Stimulated activated CD4-positive, alpha-beta T cell treated with anti-CD3 and anti-CD28 coated beads, Interleukin-1b, Interleukin-23, amount 100 ng/mL, for 1 hour (primary cell): ENCODE measurements at regions not wholly inside any gene's neighbourhood (a gene's known extent, or its start where the extent isn't known, plus 50 kb on each side); places are given as distances from the start of the nearest gene placed in this dataset.

ENCODE experiments used
- DNase-seq, 2 donors: peaks; one replicate each; pipeline ENCODE4 v3.0.0-alpha.2; 2020; ENCODE audit warnings: low read depth in 2 of 2

DNA sequence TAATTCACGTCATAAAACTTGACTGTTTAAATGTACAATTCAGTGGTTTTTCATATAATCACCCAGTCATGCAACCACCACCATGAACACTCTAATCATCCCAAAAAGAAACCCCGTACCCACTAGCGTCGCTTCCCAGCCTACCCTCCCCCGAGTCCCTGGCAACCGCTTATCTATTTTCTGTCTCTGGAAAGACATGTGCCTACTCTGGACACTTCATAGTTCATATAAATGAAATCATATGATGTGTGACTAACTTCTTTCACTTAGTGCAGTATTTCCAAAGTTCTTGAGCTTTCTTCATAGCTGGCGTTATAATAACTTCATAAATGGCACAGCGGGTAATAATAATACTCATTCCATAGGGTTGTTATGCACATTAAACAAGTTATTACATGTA lies 215.2 kb downstream of the MYLK4 start:
- no peak for DNase-seq

GRCh38 chr6:2534406-2535042 lies 216.2 kb downstream of the MYLK4 start:
- DNase-seq: no peak

DNA sequence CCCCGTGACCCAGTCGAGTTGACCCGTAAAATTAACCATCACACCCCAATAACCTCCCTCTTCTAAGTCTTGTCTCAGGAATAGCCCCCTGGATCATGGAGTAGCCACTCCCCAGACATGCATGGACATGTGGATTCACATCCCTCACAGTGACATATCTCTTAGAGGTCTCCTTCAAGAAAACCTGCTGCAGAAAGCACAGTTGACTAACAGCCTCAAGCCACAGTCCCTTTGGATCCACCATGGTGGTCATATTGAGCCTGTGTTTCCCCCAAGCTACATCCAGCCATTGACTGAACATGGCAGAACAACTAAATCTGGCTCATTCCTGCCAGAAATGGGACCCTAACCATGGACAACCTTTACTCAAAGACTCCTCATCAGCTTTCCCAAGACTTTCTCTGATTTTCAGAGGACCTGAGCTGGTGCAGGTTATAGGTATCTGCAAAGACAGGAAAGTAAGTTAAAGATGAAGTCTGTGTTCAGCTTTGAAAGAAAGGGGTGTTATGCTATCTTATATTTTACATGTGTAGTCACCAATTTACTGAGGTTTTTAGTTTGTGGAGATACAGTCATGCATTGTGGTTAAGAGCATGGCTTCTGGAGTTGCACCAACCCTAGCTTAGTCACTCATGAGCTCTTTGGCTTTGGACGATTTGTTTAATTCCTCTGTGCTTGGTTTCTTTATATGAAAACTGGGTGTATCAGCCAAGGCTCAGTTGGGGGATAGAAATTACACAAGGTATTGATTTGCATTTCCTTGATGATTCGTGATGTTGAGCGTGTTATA lies 219.1 kb downstream of the MYLK4 start:
- no peak for DNase-seq

- DNase-seq: no peak
Measured at GRCh38 chr6:2529211-2529719, 221.5 kb downstream of the MYLK4 start.

DNA sequence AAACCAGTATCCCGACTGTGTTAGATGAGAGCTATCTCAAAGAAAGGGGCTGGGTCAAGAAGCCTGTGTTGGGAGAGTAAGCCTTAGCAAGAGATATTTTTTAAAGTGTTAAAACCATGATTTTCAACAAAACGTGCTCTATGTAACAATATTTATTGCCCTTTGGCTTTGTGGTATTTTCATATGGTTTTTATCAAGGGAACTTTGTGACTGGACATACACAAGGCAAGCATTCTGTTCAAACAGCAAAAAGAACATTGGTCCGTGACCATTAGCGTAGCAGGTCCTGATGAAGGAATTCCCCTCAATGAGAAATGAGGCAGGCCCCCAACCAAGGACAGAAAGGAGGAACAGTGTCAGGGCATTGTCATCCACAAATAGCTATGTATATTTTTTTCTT lies 222.6 kb downstream of the MYLK4 start:
- DNase-seq: no peak

GRCh38 chr6:2526766-2527165 lies 224.0 kb downstream of the MYLK4 start:
- no peak for DNase-seq

GRCh38 chr6:2524090-2524489 lies 226.6 kb downstream of the MYLK4 start:
- DNase-seq: no peak

- DNase-seq: no peak
Measured at GRCh38 chr6:2523061-2523460, 227.7 kb downstream of the MYLK4 start.

- DNase-seq: no peak
Measured at GRCh38 chr6:2522521-2522920, 228.2 kb downstream of the MYLK4 start.

GRCh38 chr6:2517855-2518473 lies 232.8 kb downstream of the MYLK4 start:
- no peak for DNase-seq

- DNase-seq: no peak
Measured at GRCh38 chr6:2517401-2517800, 233.3 kb downstream of the MYLK4 start.

GRCh38 chr6:2516059-2516458 lies 234.7 kb downstream of the MYLK4 start:
- no peak for DNase-seq

DNA sequence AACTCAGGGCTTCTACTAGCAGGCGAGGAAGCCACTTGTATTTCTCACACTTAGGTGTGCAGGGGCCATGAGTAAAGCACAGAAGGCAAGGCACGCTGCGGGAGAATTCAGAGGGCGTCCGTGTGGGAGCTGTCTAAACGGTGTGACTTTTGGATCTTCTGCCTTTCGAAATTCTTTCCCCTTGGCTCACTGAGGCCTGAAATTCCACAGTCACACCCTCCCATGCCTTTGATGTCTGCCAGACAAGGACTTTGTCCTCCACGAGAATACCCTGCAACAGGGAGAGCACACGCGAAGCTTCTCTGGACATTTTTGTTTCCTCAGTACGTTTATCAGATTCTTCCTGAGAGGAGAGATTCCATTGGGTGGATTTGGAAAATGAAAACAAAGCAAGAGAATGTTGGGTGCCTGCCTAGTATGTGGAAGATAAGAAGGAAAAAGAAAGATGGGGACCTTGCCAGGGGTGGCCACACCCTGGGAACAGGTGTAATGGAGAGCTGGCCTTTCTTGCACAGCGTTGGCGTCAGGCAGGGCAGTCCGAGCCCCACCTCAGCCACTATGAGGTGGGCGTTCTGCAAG lies 235.7 kb downstream of the MYLK4 start:
- DNase-seq: no peak

DNA sequence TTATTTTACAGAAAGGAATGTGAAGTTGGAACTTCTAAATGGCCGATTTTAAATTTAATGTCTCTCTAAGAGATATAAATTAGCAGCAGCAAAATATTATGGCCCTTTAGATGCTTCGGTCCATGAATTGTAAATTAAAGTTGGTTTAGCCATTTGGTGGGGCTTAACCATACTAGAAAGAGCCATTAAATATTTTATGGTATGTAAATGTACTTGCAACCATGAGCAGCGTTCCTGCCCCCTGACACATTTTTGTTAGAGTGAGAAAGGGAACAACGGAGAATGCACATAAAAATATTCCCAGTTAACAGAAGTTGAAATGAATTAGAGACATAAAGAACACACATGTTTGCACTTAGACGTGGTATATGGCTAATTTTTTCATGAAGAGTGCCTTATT lies 237.9 kb downstream of the MYLK4 start:
- no peak for DNase-seq

DNA sequence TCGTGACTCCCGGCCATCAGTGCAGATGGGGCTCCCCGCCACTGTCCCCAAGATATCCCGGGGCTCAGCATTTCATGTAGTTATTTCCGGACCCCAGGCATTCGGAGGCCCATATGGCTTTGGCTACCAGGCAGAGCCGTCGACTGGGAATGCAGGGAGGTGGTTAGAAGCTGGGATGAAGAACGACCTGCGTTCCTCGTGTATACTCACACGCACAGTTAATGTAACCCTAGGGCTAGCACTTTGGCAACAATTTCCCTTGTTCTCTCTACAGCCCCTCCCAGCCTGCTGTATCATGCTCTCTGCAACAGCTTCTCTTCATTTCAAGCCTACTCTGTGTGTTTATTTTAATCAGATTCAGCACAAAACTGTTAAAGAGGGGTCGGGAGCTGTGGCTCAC lies 240.4 kb downstream of the MYLK4 start:
- DNase-seq: no peak

DNA sequence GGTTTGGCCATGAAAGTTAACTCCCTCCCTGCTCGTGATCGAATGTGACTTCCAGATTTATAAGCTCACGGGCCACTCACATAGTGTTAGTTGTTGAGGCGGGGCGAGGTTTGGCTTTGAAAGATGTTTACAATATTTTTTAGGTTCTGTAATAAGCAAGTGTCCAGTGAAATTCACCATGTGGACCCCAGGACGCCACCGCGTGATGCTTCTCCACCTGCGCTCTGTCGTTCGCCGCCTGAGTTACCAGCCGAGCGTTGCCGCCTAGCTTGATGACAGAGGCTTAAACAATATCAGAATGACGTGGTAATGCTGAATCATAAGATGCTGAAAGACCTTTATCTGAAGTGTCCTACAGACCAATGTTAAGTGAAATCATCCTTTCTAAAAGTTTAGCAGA lies 241.0 kb downstream of the MYLK4 start:
- DNase-seq: no peak

- no peak for DNase-seq
Measured at GRCh38 chr6:2508071-2508470, 242.7 kb downstream of the MYLK4 start.

DNA sequence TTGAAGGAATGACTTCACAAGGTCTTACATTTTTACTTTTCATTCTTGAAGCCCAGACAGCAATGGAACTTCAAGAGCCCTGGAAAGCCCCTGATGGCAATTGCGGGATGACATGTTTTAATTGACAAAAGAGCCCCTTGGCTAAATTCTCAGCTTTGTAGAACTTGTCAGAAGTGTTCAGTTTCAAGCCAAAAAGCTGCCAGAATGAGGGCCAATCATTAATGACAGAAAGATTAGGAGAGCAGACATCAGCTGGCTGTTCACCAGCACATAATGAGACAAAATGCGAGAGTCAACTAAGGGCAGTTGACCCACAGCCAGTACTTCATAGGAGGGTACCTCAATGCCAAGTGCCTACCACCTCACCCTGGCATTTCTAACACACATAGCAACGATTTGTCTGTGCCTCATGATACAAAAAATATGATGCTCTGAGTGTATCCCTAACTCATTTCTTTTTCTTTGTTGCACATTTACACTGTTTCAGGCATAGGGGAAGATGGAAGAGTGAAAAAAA lies 243.1 kb downstream of the MYLK4 start:
- DNase-seq: no peak

DNA sequence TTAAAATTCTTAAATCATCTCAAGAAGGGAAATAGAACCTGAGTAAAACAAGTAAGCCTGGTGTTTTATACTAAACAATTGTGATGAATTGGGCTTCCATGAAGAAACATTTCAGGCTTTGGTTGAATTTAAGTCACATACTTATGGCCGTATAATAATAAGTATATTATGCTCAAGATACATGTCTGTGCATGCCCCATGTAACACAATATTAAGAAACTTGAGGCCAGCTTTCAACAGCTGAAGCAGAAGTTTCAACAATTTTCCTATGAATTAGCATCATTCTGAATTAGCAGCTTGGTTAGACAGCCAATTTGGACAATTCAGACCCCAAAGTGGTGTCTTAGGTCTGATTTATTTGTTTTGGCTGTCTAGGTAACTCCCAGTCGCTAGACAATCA lies 243.7 kb downstream of the MYLK4 start:
- DNase-seq: no peak

- no peak for DNase-seq
Measured at GRCh38 chr6:2505624-2506023, 245.1 kb downstream of the MYLK4 start.

GRCh38 chr6:2504495-2505064 lies 246.1 kb downstream of the MYLK4 start:
- no peak for DNase-seq
